HepG2 (cell line): ENCODE measurements at regions not wholly inside any gene's neighbourhood (a gene's known extent, or its start where the extent isn't known, plus 50 kb on each side); places are given as distances from the start of the nearest gene placed in this dataset.

ENCODE experiments used
- ATAC-seq: fragments of 200-7000 bp; cut with Tn5 transposase; 3 replicates; pipeline ENCODE4 v1.9.1; 2020; ENCODE audit warnings: mild to moderate bottlenecking, moderate library complexity
- BruUV-seq: library from RNA; stranded (reverse); fragments of 400-500 nt; replicated peaks from 2 replicates; lab custom pipeline; 2021; lab: Mats Ljungman, UMichigan
- CTCF ChIA-PET: fragments of 300-600 bp; formaldehyde crosslinking; extraction: SDS; loops from one replicate; lab custom pipeline; 2021; ENCODE audit warnings: low total read pairs, inconsistent platforms, low intra/inter-chr PET ratio; lab: Yijun Ruan, JAX
- POLR2A ChIA-PET: fragments of 350-600 bp; sonication (Branson Sonifier 250); formaldehyde crosslinking; loops from one replicate; lab custom pipeline; 2020; ENCODE audit warnings: antibody characterized with exemption, inconsistent platforms; lab: Yijun Ruan, JAX
- DNase-seq: peaks from one replicate; pipeline ENCODE4 v3.0.0-alpha.2; 2015; ENCODE audit warnings: low spot score
- FAIRE-seq: peaks from 3 replicates; lab custom pipeline; 2011; peaks lifted over from hg19 to GRCh38; lab: Jason Lieb, UNC
- H2AFZ ChIP-seq: one replicate; pipeline ENCODE4 v1.6.1; 2011; ENCODE audit warnings: low read length, inconsistent platforms
- H3K27ac ChIP-seq: fragments of 300-600 bp; 3 replicates; pipeline ENCODE4 v1.8.0; 2011; ENCODE audit warnings: mixed run types, mild to moderate bottlenecking, mixed read lengths, low read length, inconsistent platforms; ENCODE audit not compliant: insufficient read depth; ENCODE audit errors: extremely low read length
- H3K27me3 ChIP-seq, 2 experiments: fragments of 200-600 bp in 1 of 2; 2 replicates in 1 of 2; 3 replicates in 1 of 2; pipeline versions ENCODE4 v1.6.0 to v1.8.0; 2011; ENCODE audit warnings: low read length in 2 of 2, mild to moderate bottlenecking in 2 of 2, moderate library complexity in 2 of 2, inconsistent platforms in 1 of 2; ENCODE audit not compliant: insufficient read depth in 2 of 2, control insufficient read depth in 1 of 2
- H3K36me3 ChIP-seq, 2 experiments: fragments of 200-600 bp in 1 of 2; replicated peaks in 1 of 2; 2 replicates in 1 of 2; 3 replicates in 1 of 2; pipeline versions ENCODE4 v1.5.1 to v1.8.0; 2011; ENCODE audit warnings: low read length in 2 of 2, inconsistent platforms in 1 of 2; ENCODE audit not compliant: insufficient read depth in 2 of 2, control insufficient read depth in 1 of 2
- H3K4me1 ChIP-seq: 2 replicates; pipeline ENCODE4 v1.5.1; 2012; ENCODE audit warnings: low read length, inconsistent platforms; ENCODE audit not compliant: insufficient read depth
- H3K4me2 ChIP-seq: 2 replicates; pipeline ENCODE4 v1.6.0; 2011; ENCODE audit warnings: low read depth, low read length, inconsistent platforms
- H3K4me3 ChIP-seq, 3 experiments: fragments of 200-600 bp in 1 of 3; sonication (generic), shearing (Covaris generic) in 1 of 3; replicated peaks in 1 of 3; 2 replicates each; pipeline ENCODE4 v1.5.1; 2011 to 2016; ENCODE audit warnings: low read length in 3 of 3, inconsistent platforms in 2 of 3, low read depth in 2 of 3, mild to moderate bottlenecking in 2 of 3, control low read depth in 1 of 3, mixed read lengths in 1 of 3; ENCODE audit not compliant: insufficient read depth in 1 of 3
- H3K79me2 ChIP-seq: one replicate; pipeline ENCODE4 v1.6.1; 2011; ENCODE audit warnings: low read length, inconsistent platforms; ENCODE audit not compliant: insufficient read depth
- H3K9ac ChIP-seq: 2 replicates; pipeline ENCODE4 v1.6.0; 2011; ENCODE audit warnings: mild to moderate bottlenecking, low read depth, low read length, inconsistent platforms; ENCODE audit not compliant: insufficient read depth
- H3K9me3 ChIP-seq: 2 replicates; pipeline ENCODE4 v1.5.1; 2012; ENCODE audit warnings: mild to moderate bottlenecking, low read length
- H4K20me1 ChIP-seq: 2 replicates; pipeline ENCODE4 v1.6.0; 2011; ENCODE audit warnings: inconsistent platforms, mild to moderate bottlenecking, low read length, moderate library complexity; ENCODE audit not compliant: insufficient read depth
- CREB1 ChIP-seq, 2 experiments: fragments of 450-650 bp in 1 of 2; IDR thresholded peaks; 2 replicates each; pipeline ENCODE4 v1.6.1; 2016 to 2017; ENCODE audit warnings: control low read depth in 1 of 2, mild to moderate bottlenecking in 1 of 2, missing compliant biosample characterization in 1 of 2, missing genetic modification characterization in 1 of 2
- GABPB1 ChIP-seq: IDR thresholded peaks from 2 replicates; pipeline ENCODE4 v1.6.1; 2016; ENCODE audit warnings: mild to moderate bottlenecking, missing genetic modification reagents, moderate library complexity, missing compliant biosample characterization
- MAFF ChIP-seq: IDR thresholded peaks from 2 replicates; pipeline ENCODE4 v1.6.1; 2011; ENCODE audit warnings: low read depth, low read length, improper control_type of control experiment
- NKX3-1 ChIP-seq: sonication (generic); formaldehyde crosslinking; IDR thresholded peaks from 2 replicates; pipeline ENCODE4 v1.5.0; 2020; ENCODE audit warnings: missing genetic modification reagents
- SIX4 ChIP-seq: sonication (generic); formaldehyde crosslinking; IDR thresholded peaks from 2 replicates; pipeline ENCODE4 v1.4.0; 2020; ENCODE audit warnings: missing genetic modification reagents
- SMYD3 ChIP-seq: sonication (generic); formaldehyde crosslinking; IDR thresholded peaks from 2 replicates; pipeline ENCODE4 v1.8.1; 2023; ENCODE audit warnings: mild to moderate bottlenecking, missing genetic modification reagents
- TERF1 ChIP-seq: sonication (generic); formaldehyde crosslinking; IDR thresholded peaks from 2 replicates; pipeline ENCODE4 v1.8.0; 2022; ENCODE audit warnings: mild to moderate bottlenecking, missing genetic modification reagents, moderate library complexity
- TRIM24 ChIP-seq: sonication (generic); formaldehyde crosslinking; IDR thresholded peaks from 2 replicates; pipeline ENCODE4 v1.8.0; 2022; ENCODE audit warnings: mild to moderate bottlenecking, missing genetic modification reagents
- ZBTB26 ChIP-seq: IDR thresholded peaks from 2 replicates; pipeline ENCODE4 v1.6.1; 2016; ENCODE audit warnings: missing compliant biosample characterization, missing genetic modification reagents, borderline replicate concordance
- ZNF3 ChIP-seq: IDR thresholded peaks from 2 replicates; pipeline ENCODE4 v1.7.0; 2017; ENCODE audit warnings: inconsistent platforms
- whole genome bisulfite sequencing: methylation state at CpG from one replicate; pipeline ENCODE4 v1.1.6; 2017; ENCODE audit warnings: low lambda C conversion rate; 5-methylcytosine and 5-hydroxymethylcytosine counted together
- in situ Hi-C: cut with HindIII; loops from 2 replicates; pipeline ENCODE4 v1.10.0; 2017; ENCODE audit warnings: low pct_unique_long_range_greater_than_20kb; ENCODE audit not compliant: extremely low pct_ligation_motif_present
- intact Hi-C: fragments of 100-400 bp; cut with micrococcal nuclease; formaldehyde crosslinking; loops from one replicate; pipeline ENCODE4 v1.10.0; 2022; ENCODE audit not compliant: unreplicated experiment
- TF ChIP-seq, protein P1 (sequence below): sonication (generic); IDR thresholded peaks from 2 replicates; pipeline ENCODE4 v1.6.1; 2016; ENCODE audit warnings: low read depth, borderline replicate concordance
- TF ChIP-seq, protein P2 (sequence below): sonication (generic); formaldehyde crosslinking; IDR thresholded peaks from 2 replicates; pipeline ENCODE4 v1.8.1; 2023; ENCODE audit warnings: mild to moderate bottlenecking, missing genetic modification reagents, borderline replicate concordance

GRCh38 chr10:124150189-124150806, 56.9 kb upstream of the CHST15 start (continued):
- no peak for TF ChIP-seq NKX3-1 (CRISPR knock-in tag)
- no peak for TF ChIP-seq CREB1 (IDR thresholded peaks at IDR 0.05)
- TF ChIP-seq CREB1 (CRISPR knock-in tag; IDR thresholded peaks at IDR 0.05) = no peak
- TF ChIP-seq SIX4 (CRISPR knock-in tag) = no peak
- TF ChIP-seq ZBTB26 = no peak
- TF ChIP-seq GABPB1 (CRISPR knock-in tag) = no peak
- TF ChIP-seq, protein P1, sequence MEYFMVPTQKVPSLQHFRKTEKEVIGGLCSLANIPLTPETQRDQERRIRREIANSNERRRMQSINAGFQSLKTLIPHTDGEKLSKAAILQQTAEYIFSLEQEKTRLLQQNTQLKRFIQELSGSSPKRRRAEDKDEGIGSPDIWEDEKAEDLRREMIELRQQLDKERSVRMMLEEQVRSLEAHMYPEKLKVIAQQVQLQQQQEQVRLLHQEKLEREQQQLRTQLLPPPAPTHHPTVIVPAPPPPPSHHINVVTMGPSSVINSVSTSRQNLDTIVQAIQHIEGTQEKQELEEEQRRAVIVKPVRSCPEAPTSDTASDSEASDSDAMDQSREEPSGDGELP = no peak
- no peak for TF ChIP-seq TERF1 (CRISPR knock-in tag)

GRCh38 chr10:124149189-124150042, 56.0 kb upstream of the CHST15 start:
- no TSS peak for BruUV-seq
- DNase-seq (no peak), ATAC-seq (no peak), FAIRE-seq (no peak)
- no peak overlapping the region for H3K27ac ChIP-seq
- 38% methylated on average over 17 of the region's 17 CpGs for WGBS
- H2AFZ ChIP-seq = no peak overlapping the region
- no peaks in the 10 kb centered on the region for H3K36me3 ChIP-seq
- H3K4me3 ChIP-seq = no peak overlapping the region
- H3K9me3 ChIP-seq = no peaks in the 10 kb centered on the region
- H3K4me2 ChIP-seq = no peak overlapping the region
- H3K79me2 ChIP-seq = no peaks in the 10 kb centered on the region
- CTCF ChIA-PET = no interaction called here
- no peaks in the 10 kb centered on the region for H4K20me1 ChIP-seq
- peaks cover 0 to 22% of the 10 kb centered on the region in 2 experiments; a peak in 4 of 5 replicates for H3K27me3 ChIP-seq
- in situ Hi-C loops (no loop called here), intact Hi-C loops (loop anchor here (10.0 kb wide), 2 partner anchors 125 to 155 kb away; no protein-coding TSS in a partner anchor)
- H3K9ac ChIP-seq = no peak overlapping the region
- peaks cover 26% of the 10 kb centered on the region for H3K4me1 ChIP-seq
- POLR2A ChIA-PET = no interaction called here
- TF ChIP-seq ZNF3 (CRISPR knock-in tag) = no peak
- no peak for TF ChIP-seq TRIM24 (CRISPR knock-in tag)
- TF ChIP-seq SMYD3 (CRISPR knock-in tag) = no peak
- TF ChIP-seq, protein P2, sequence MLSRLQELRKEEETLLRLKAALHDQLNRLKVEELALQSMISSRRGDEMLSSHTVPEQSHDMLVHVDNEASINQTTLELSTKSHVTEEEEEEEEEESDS = no peak
- TF ChIP-seq MAFF = no peak
